ENCODE measurements at regions not wholly inside any gene's neighbourhood (a gene's known extent, or its start where the extent isn't known, plus 50 kb on each side); places are given as distances from the start of the nearest gene placed in this dataset.

DNA sequence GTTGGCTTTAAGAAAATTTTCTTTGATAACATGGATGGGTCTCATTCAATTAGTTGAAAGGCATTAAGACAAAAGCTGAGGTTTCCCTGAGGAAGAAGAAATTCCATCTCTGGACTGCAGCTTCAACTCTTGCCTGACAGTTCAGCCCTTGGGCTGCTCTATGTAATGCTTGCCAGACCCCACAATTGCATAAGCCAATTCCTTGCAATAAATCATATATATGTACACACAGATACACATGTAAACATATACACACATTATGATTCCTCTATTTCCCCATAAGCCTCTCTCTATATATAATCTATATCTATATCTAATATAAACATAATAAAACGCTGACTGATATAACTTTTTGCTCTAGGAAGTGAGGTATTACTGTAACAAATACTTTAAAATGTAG is 301.5 kb upstream of the PRMT6 start:
- TF ChIP-seq, protein P1, sequence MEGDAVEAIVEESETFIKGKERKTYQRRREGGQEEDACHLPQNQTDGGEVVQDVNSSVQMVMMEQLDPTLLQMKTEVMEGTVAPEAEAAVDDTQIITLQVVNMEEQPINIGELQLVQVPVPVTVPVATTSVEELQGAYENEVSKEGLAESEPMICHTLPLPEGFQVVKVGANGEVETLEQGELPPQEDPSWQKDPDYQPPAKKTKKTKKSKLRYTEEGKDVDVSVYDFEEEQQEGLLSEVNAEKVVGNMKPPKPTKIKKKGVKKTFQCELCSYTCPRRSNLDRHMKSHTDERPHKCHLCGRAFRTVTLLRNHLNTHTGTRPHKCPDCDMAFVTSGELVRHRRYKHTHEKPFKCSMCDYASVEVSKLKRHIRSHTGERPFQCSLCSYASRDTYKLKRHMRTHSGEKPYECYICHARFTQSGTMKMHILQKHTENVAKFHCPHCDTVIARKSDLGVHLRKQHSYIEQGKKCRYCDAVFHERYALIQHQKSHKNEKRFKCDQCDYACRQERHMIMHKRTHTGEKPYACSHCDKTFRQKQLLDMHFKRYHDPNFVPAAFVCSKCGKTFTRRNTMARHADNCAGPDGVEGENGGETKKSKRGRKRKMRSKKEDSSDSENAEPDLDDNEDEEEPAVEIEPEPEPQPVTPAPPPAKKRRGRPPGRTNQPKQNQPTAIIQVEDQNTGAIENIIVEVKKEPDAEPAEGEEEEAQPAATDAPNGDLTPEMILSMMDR (IDR thresholded peaks at IDR 0.05; ENCODE audit: low read depth), result no peak

DNA sequence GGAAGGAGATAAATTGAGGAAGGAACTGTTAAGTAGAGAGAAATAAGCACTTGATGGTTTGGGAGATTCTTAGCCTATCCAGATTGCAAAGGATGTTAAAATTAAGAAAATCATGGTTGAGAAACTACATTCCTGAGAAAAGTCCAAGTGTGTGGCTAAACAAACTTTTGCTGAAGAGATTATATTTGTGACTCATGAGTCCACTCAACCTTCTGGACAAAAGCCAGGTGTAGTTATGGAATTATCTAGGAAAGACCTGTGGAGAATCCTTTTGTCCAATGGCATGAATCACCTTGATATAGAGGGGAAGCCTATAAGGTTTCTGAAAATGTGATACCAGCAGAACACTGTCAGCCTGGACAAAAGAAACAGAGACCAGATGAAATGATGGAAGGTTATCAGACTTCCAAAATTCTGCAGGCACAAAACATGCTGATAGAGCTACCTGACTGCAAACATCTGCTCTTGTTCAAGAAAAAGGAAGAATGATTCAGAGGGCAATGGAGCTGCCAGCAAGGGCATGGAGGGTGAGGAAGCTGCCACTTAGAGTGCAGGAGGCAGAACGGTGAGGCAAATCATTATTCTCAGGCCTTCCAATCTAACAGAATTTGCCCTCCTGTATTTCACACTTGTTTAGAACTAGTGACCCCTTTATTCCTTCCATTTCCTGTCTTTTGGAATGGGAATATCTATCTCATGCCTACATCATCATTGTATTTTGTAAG is 300.6 kb upstream of the PRMT6 start:
- TF ChIP-seq, protein P1 (IDR thresholded peaks at IDR 0.05; ENCODE audit: low read depth), result no peak

DNA sequence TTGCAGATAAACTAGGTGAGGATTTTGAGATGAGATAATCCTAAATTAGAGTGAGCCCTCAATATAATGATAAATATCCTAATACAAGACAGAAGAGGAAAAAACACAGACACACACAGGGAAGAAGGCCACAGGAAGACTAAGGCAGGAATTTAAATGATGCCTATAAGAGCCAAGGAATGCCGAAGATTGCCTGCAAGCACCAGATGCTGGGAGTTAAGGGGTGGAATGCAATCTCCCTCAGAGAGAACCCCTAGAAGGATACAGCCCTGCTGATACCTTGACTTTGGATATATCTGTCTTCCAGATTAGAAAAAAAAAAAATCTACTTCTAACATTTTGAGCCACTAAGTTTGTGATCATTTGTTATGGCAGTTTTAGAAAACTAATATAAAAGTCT is 299.7 kb upstream of the PRMT6 start:
- TF ChIP-seq, protein P1 (IDR thresholded peaks at IDR 0.05; ENCODE audit: low read depth), result no peak

DNA sequence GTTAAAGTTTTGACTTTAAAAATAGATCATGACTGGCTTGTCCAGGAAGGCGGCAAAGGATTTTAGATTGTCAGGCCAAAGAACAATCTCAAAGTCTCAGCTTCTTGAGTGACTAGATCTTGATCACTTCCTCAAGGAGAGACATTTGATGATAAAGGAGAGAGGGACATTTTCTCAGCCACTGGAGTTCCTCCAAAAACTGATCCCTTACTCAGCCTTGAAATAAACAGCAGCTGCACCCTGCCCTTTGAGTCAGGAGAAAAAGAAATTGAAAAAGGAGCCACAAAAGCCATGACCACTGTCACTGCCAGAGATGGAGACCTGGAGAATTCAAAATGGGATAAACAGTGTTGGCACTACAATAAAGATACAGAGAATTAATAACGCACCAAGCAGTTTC is 288.4 kb upstream of the PRMT6 start:
- TF ChIP-seq, protein P1 (IDR thresholded peaks at IDR 0.05; ENCODE audit: low read depth), result no peak

DNA sequence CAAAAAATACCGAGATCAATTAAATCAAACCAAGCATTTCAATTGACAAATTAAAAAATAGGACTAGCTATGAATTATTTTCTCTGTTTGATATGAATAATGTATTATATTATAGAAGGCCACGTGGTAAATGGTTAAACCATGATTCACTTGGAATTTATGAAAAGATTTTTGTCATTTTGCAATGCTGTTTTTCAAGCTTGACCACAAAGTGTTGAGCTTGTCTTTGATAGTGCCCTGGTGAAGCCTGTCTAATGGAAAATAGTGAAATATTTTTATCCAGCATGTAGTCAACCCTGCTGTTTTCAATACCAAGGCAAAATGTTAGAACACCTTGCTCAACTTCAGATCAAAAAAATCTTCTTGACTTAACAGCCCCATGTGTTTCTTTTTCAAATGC is 288.0 kb upstream of the PRMT6 start:
- TF ChIP-seq, protein P1 (IDR thresholded peaks at IDR 0.05; ENCODE audit: low read depth), result no peak

DNA sequence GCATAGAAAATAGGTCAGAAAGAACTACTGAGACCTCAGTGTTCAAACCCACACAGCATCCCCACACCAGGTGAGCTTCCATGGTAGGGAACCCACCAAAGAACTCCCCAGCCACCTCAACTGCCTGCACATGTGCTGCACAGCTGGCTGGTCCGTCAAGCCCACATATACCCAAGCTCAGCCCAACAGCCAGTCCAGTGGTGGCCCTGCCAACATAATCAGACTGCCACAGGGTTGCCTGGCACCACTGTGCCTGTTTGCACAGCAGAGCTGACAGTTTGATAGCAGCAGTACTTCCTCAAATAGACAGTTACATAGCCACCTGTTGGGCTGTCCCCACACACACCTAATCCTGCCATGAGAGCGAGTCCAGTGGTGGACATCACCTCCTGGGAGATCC is 283.3 kb upstream of the PRMT6 start:
- TF ChIP-seq, protein P1 (IDR thresholded peaks at IDR 0.05; ENCODE audit: low read depth), result no peak

DNA sequence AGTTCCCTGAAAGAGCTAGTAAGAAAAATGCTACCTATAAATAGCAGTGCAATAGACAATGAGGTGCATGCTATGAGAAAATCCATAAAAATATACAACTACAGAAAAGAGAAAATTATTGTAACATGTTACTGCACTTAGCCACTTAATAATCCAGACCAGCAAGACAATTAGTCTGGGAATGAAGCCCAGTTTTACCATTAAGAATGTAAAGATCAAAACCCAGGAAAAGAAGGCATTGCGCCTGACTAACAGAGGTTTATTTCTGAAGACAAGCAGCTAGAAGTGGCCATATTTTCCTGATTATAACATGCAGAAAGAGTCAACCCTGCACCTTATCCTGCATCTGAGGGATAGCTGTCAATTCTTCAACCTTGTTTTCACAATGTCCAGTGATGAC is 276.4 kb upstream of the PRMT6 start:
- TF ChIP-seq, protein P1 (IDR thresholded peaks at IDR 0.05; ENCODE audit: low read depth), result no peak
